PC-9 (cell line): ENCODE measurements at regions not wholly inside any gene's neighbourhood (a gene's known extent, or its start where the extent isn't known, plus 50 kb on each side); places are given as distances from the start of the nearest gene placed in this dataset.

Experiments
- BruUV-seq: library from RNA; stranded (reverse); fragments of 400-500 nt; replicated peaks from 2 replicates; lab custom pipeline; 2021; lab: Mats Ljungman, UMichigan
- CTCF ChIA-PET: fragments of 300-600 bp; sonication (Branson Sonifier 250); formaldehyde crosslinking; loops from one replicate; lab custom pipeline; 2022; ENCODE audit warnings: antibody characterized with exemption; lab: Charles Lee
- POLR2A ChIA-PET: fragments of 300-600 bp; sonication (Branson Sonifier 250); formaldehyde crosslinking; loops from one replicate; lab custom pipeline; 2022; ENCODE audit warnings: antibody characterized with exemption; ENCODE audit not compliant: unreplicated experiment; lab: Charles Lee
- DNase-seq, 2 experiments: peaks; one replicate each; pipeline versions ENCODE4 v3.0.0 to v3.0.0-alpha.2; 2015 to 2022; ENCODE audit warnings: mixed read lengths in 1 of 2
- H2AFZ ChIP-seq: fragments of 200-600 bp; sonication (generic); 2 replicates; pipeline ENCODE4 v1.8.1; 2017; ENCODE audit warnings: antibody characterized with exemption
- H3F3A ChIP-seq: fragments of 200-600 bp; sonication (generic); 2 replicates; pipeline ENCODE4 v1.8.1; 2017; ENCODE audit warnings: antibody characterized with exemption, mild to moderate bottlenecking, low read depth; ENCODE audit not compliant: insufficient read depth
- H3K27ac ChIP-seq: fragments of 200-600 bp; sonication (generic); 2 replicates; pipeline ENCODE4 v1.6.1; 2016; ENCODE audit warnings: mixed run types
- H3K27me3 ChIP-seq: fragments of 200-600 bp; sonication (generic); 2 replicates; pipeline ENCODE4 v1.6.1; 2016; ENCODE audit warnings: low read depth, mixed run types; ENCODE audit not compliant: insufficient read depth
- H3K36me3 ChIP-seq: fragments of 200-600 bp; sonication (generic); 2 replicates; pipeline ENCODE4 v1.6.1; 2016; ENCODE audit warnings: low read depth, mixed run types
- H3K4me1 ChIP-seq: fragments of 200-600 bp; sonication (generic); replicated peaks from 2 replicates; pipeline ENCODE4 v1.6.1; 2016; ENCODE audit warnings: mixed run types; ENCODE audit not compliant: insufficient read depth
- H3K4me2 ChIP-seq: fragments of 200-600 bp; sonication (generic); 2 replicates; pipeline ENCODE4 v1.6.1; 2017; ENCODE audit warnings: mixed run types
- H3K4me3 ChIP-seq: fragments of 200-600 bp; sonication (generic); 2 replicates; pipeline ENCODE4 v1.6.1; 2016; ENCODE audit warnings: mixed run types
- H3K79me2 ChIP-seq: fragments of 200-600 bp; sonication (generic); 2 replicates; pipeline ENCODE4 v1.6.1; 2017; ENCODE audit warnings: low read depth, mixed run types
- H3K9me2 ChIP-seq: fragments of 200-600 bp; sonication (generic); 2 replicates; pipeline ENCODE4 v1.8.1; 2017; ENCODE audit warnings: mild to moderate bottlenecking; ENCODE audit not compliant: insufficient read depth
- H3K9me3 ChIP-seq: fragments of 200-600 bp; sonication (generic); 2 replicates; pipeline ENCODE4 v1.8.1; 2016; ENCODE audit warnings: low read depth; ENCODE audit not compliant: insufficient read depth
- H4K20me1 ChIP-seq: fragments of 200-600 bp; sonication (generic); 2 replicates; pipeline ENCODE4 v1.8.1; 2017; ENCODE audit not compliant: insufficient read depth
- EZH2 ChIP-seq: fragments of 200-600 bp; sonication (generic); IDR thresholded peaks from 2 replicates; pipeline ENCODE4 v1.8.0; 2017; ENCODE audit warnings: antibody characterized with exemption, low read depth
- intact Hi-C: fragments of 100-400 bp; cut with micrococcal nuclease; formaldehyde crosslinking; loops from one replicate; pipeline ENCODE4 v1.10.0; 2022; ENCODE audit not compliant: unreplicated experiment
- TF ChIP-seq, protein P1 (sequence below): fragments of 200-600 bp; sonication (generic); conservative IDR thresholded peaks from 2 replicates; pipeline ENCODE4 v1.6.1; 2017; ENCODE audit warnings: mixed run types, antibody characterized with exemption, mild to moderate bottlenecking, moderate library complexity

DNA sequence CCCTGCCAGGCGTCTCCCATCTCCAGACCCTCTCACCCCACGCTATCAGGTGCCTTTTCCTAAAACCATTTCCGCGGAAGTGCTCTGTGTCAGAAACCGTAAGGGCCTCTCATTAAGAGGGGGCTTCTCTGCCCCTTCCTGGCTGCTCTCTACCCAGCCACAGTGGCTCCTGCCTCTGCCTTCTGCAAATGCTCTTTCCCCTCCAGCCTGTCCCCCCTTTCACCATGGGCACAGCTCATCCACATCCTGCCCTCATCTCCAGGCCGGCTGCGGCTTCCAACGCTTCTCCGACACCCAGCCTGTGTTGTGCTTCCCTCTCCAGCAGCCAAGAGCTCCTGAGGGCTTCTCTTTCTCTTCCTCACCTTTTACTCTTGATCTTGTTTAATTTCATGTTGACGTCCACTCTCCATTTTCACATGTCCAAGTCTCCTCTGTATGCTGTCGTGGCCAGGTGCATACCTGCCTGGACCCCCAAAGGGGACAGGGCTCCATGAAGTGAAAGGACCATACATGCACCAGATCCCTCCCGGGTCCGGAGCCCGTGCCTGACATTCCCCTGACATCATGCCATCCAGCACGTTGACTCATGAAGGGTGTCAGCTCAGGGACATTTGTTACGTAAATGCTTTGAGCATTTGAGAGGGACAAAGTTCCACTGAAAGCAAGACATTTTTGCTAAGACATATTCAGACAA lies 306.5 kb downstream of the AJAP1 start:
- H3K27ac ChIP-seq = no peak overlapping the region
- no peaks in the 10 kb centered on the region for H3F3A ChIP-seq
- no TSS peak for BruUV-seq
- peaks cover 9% of the 10 kb centered on the region; the same call in 1 of the 2 replicates for H3K27me3 ChIP-seq
- no peaks in the 10 kb centered on the region for H4K20me1 ChIP-seq
- no peak for TF ChIP-seq EZH2
- TF ChIP-seq, protein P1, sequence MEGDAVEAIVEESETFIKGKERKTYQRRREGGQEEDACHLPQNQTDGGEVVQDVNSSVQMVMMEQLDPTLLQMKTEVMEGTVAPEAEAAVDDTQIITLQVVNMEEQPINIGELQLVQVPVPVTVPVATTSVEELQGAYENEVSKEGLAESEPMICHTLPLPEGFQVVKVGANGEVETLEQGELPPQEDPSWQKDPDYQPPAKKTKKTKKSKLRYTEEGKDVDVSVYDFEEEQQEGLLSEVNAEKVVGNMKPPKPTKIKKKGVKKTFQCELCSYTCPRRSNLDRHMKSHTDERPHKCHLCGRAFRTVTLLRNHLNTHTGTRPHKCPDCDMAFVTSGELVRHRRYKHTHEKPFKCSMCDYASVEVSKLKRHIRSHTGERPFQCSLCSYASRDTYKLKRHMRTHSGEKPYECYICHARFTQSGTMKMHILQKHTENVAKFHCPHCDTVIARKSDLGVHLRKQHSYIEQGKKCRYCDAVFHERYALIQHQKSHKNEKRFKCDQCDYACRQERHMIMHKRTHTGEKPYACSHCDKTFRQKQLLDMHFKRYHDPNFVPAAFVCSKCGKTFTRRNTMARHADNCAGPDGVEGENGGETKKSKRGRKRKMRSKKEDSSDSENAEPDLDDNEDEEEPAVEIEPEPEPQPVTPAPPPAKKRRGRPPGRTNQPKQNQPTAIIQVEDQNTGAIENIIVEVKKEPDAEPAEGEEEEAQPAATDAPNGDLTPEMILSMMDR = no peak
- DNase-seq = no peak
- intact Hi-C loops = no loop called here
- no peak overlapping the region for H3K4me3 ChIP-seq
- no peak overlapping the region for H2AFZ ChIP-seq
- H3K9me3 ChIP-seq = no peaks in the 10 kb centered on the region
- CTCF ChIA-PET = no interaction called here
- H3K36me3 ChIP-seq = no peaks in the 10 kb centered on the region
- no peaks in the 10 kb centered on the region for H3K9me2 ChIP-seq
- no peak overlapping the region for H3K4me2 ChIP-seq
- POLR2A ChIA-PET = no interaction called here
- H3K4me1 ChIP-seq = no peaks in the 10 kb centered on the region
- no peaks in the 10 kb centered on the region for H3K79me2 ChIP-seq

- Histone ChIP-seq H3K27me3 (peaks cover 9% of the 10 kb centered on the region; the same call in 1 of the 2 replicates), H3K4me2 (no peak overlapping the region), H3K27ac (no peak overlapping the region), H3K4me1 (no peaks in the 10 kb centered on the region), H3K9me3 (no peaks in the 10 kb centered on the region), H3K36me3 (no peaks in the 10 kb centered on the region), H3K4me3 (no peak overlapping the region), H4K20me1 (no peaks in the 10 kb centered on the region), H3K9me2 (no peaks in the 10 kb centered on the region), H3F3A (no peaks in the 10 kb centered on the region), H3K79me2 (no peaks in the 10 kb centered on the region), H2AFZ (no peak overlapping the region)
- intact Hi-C loops = no loop called here
- no peak for DNase-seq
- no TSS peak for BruUV-seq
- CTCF ChIA-PET = no interaction called here
- TF ChIP-seq, protein P1 = no peak
- POLR2A ChIA-PET = no interaction called here
Measured at GRCh38 chr1:4960336-4960735, 305.9 kb downstream of the AJAP1 start.

DNA sequence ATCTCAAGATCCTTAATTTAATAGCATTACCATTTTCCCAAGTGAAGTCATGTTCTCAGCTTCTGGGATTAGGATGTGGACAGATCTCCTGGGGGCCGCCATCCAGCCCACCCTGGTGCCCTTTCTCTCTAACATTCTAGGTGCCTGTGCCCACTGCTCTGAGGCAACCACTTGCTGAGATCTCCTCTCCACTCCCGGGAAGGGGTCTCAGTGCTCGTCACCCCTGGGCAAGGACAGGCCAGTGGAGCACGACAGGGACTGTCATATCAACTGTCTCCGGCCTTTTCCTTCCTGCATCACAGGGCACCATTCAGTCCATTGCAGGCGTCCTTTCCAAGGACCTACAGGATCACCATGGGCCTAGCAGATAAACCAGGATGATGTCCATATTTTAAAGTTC lies 304.8 kb downstream of the AJAP1 start:
- no peaks in the 10 kb centered on the region for H4K20me1 ChIP-seq
- TF ChIP-seq, protein P1 = no peak
- no peak for TF ChIP-seq EZH2
- no peak overlapping the region for H3K4me2 ChIP-seq
- H3K27ac ChIP-seq = no peak overlapping the region
- H3K9me2 ChIP-seq = no peaks in the 10 kb centered on the region
- CTCF ChIA-PET = no interaction called here
- H2AFZ ChIP-seq = no peak overlapping the region
- H3K4me1 ChIP-seq = no peaks in the 10 kb centered on the region
- no peak overlapping the region for H3K4me3 ChIP-seq
- H3K9me3 ChIP-seq = no peaks in the 10 kb centered on the region
- POLR2A ChIA-PET = no interaction called here
- no peaks in the 10 kb centered on the region for H3F3A ChIP-seq
- no peaks in the 10 kb centered on the region for H3K36me3 ChIP-seq
- no peaks in the 10 kb centered on the region for H3K79me2 ChIP-seq
- no TSS peak for BruUV-seq
- no peak for DNase-seq
- intact Hi-C loops = no loop called here
- H3K27me3 ChIP-seq = peaks cover 7% of the 10 kb centered on the region; the same call in 1 of the 2 replicates
